IPS-18a (cell line): ENCODE measurements at regions not wholly inside any gene's neighbourhood (a gene's known extent, or its start where the extent isn't known, plus 50 kb on each side); places are given as distances from the start of the nearest gene placed in this dataset.
"Not testable (repeated sequence)": the region's sequence is repeated elsewhere in the genome, so short reads cannot be mapped to it uniquely, and the experiment has no call there.

Source experiments
- H3K27ac ChIP-seq: one replicate; pipeline ENCODE4 v1.5.1; 2013; ENCODE audit warnings: low read length
- H3K27me3 ChIP-seq: one replicate; pipeline ENCODE4 v1.6.1; 2013; ENCODE audit warnings: mild to moderate bottlenecking, low read length; ENCODE audit not compliant: control insufficient read depth, insufficient read depth
- H3K36me3 ChIP-seq: one replicate; pipeline ENCODE4 v1.6.1; 2013; ENCODE audit warnings: low read depth, low read length; ENCODE audit not compliant: control insufficient read depth
- H3K4me1 ChIP-seq: one replicate; pipeline ENCODE4 v1.6.1; 2013; ENCODE audit warnings: low read depth, low read length; ENCODE audit not compliant: control insufficient read depth
- H3K4me3 ChIP-seq: one replicate; pipeline ENCODE4 v1.5.1; 2013; ENCODE audit warnings: low read length
- H3K9ac ChIP-seq: one replicate; pipeline ENCODE4 v1.6.1; 2013; ENCODE audit warnings: mild to moderate bottlenecking, low read length, moderate library complexity
- H3K9me3 ChIP-seq: one replicate; pipeline ENCODE4 v1.6.1; 2013; ENCODE audit warnings: low read depth, low read length; ENCODE audit not compliant: control insufficient read depth

DNA sequence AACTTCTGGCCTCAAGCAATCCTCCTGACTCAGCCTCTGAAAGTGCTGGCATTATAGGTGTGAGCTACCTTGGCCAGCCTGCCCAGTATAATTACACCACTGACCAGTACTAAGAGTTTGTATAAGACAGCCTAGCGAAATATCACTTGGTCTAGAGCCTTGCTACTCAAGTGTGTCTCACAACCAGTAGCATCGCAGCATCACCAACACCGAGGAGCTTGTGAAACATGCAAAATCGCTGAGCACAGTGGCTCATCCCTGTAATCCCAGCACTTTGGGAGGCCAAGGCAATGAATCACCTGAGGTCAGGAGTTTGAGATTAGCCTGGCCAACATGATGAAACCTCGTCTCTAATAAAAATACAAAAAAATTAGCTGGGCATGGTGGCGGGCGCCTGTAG is 102.0 kb upstream of the GATB start:
- Histone ChIP-seq H3K4me3 (no peak overlapping the region), H3K9me3 (no peaks in the 10 kb centered on the region), H3K4me1 (no peaks in the 10 kb centered on the region), H3K27me3 (no peaks in the 10 kb centered on the region), H3K27ac (no peak overlapping the region), H3K9ac (no peak overlapping the region), H3K36me3 (no peaks in the 10 kb centered on the region)

DNA sequence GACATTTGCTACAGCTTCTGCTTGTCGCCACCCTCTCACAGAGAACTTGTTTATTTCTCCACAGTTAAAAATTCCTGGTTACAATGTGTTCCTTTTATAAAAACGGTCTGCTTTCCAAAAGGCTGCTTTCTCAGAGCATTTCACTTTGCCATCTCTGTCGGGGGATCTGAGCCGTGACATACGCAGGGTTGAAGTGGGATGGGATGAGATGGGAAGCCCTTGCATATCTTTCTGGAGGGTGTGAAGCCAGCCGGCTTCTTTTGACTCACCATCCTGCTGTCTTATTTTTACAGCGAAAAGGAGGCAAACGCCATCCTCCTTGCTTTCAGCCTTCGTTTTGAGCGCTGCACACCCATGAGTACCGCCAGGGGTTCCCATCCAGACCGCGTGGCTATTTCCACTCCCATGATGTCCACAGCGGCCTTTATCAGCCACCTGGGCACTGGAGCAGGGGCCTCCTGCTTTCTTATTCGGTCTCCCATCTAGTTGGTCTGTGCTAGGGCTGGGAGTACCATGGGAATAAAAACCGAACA is 99.8 kb upstream of the GATB start:
- Histone ChIP-seq H3K4me1 (no peaks in the 10 kb centered on the region), H3K27me3 (no peaks in the 10 kb centered on the region), H3K27ac (no peak overlapping the region), H3K9ac (no peak overlapping the region), H3K4me3 (no peak overlapping the region), H3K9me3 (no peaks in the 10 kb centered on the region), H3K36me3 (no peaks in the 10 kb centered on the region)

DNA sequence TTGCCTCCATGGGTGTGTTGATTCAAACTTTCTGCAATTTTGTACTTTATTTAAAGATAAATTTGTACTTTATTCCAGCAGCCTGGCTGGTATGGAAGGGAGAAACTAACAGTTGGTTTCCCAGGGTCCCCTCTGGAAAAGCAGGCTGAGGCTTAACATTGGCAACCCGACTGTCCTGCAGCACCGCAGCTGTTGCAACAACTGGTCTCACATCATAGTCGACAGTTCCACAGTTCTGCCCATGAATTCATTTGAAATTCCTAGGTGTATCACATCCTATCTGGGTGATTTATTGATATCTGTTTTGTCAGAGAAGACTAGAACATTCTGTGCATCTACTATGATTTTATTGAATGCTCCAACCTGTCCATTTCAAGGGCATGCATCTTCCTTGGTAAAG is 98.8 kb upstream of the GATB start:
- Histone ChIP-seq H3K4me1 (no peaks in the 10 kb centered on the region), H3K9ac (no peak overlapping the region), H3K27ac (no peak overlapping the region), H3K4me3 (no peak overlapping the region), H3K36me3 (no peaks in the 10 kb centered on the region), H3K27me3 (no peaks in the 10 kb centered on the region), H3K9me3 (no peaks in the 10 kb centered on the region)

DNA sequence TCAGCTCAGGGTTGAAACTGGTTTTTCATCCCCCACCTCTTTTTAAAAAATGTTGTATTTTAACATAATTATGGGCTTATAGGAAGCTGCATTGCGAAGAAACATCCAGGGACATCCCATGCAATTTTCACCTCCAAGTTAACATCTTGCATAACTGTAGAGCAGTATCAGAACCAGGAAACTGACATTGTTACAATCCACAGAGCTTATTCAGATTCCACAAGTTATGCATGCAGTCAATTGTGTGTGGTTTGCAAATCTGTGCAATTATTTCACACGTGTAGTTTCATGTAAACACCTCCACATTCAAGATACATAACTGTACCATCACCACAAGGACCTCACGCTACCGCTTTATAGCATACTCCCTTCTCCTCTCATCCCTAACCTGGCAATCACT is 97.5 kb upstream of the GATB start:
- Histone ChIP-seq H3K27ac (no peak overlapping the region), H3K4me1 (no peaks in the 10 kb centered on the region), H3K4me3 (no peak overlapping the region), H3K9ac (no peak overlapping the region), H3K36me3 (no peaks in the 10 kb centered on the region), H3K27me3 (no peaks in the 10 kb centered on the region), H3K9me3 (no peaks in the 10 kb centered on the region)

DNA sequence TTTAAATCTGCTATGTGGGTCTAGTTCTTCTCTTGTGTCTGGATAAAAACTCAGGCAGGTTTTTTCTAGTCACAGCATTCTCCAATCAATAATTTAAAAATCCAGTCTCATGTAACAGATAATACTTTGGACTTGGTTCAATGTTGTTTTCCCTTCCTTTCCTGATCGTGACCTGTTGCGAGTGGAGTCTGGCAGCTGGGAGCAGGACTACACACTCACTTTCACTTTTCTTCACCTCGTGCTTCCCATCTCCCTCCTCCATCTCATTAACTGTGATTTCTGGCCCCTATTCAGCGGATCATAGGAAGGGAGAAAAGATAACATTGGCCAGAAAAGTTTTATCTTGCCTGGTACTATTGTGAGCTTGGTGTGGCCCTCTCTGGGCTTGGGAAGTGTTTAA is 96.6 kb upstream of the GATB start:
- Histone ChIP-seq H3K27ac (no peak overlapping the region), H3K4me1 (no peaks in the 10 kb centered on the region), H3K27me3 (no peaks in the 10 kb centered on the region), H3K9ac (no peak overlapping the region), H3K4me3 (no peak overlapping the region), H3K36me3 (no peaks in the 10 kb centered on the region), H3K9me3 (no peaks in the 10 kb centered on the region)

DNA sequence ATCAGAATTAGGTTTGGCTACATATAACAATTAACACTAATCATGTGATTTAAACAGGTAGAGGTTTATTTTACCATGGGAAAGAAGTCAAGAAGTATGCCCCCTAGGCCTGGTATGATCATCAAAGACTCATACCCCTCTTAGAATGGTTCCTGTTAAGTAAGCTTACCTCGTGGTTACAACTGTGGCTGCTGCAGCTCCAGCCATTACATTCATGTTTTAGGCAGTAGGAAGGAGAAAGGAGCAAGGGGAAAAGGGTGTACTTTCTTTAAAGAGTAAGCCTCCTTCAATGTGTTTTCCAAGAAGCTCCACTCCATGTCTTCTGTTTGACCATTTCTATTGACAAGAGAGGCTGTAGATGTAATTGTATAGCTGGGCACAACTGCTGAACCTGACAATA is 94.9 kb upstream of the GATB start:
- no peak overlapping the region for H3K27ac ChIP-seq
- H3K36me3 ChIP-seq, result no peaks in the 10 kb centered on the region
- H3K9me3 ChIP-seq, result no peaks in the 10 kb centered on the region
- no peak overlapping the region for H3K9ac ChIP-seq
- H3K4me3 ChIP-seq, result no peak overlapping the region
- no peaks in the 10 kb centered on the region for H3K27me3 ChIP-seq
- no peaks in the 10 kb centered on the region for H3K4me1 ChIP-seq

DNA sequence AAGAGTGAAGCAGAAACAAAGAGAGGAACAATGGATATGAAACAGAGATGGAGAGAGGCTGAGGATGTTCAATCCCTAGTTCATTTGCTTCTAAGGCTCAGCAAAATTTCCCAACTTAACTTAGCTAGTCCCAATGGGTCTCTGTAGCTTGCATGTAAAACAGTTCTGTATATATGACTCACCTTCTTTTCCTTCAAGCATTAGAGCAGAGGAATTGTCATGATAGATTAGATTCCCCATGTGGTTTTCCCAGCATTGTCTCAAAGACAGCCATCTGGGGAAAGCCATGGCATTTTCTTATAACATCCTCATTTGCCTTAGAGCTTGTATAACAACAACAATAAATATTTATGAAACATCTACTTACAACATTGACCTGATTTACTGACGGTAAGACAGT is 93.9 kb upstream of the GATB start:
- no peaks in the 10 kb centered on the region for H3K27me3 ChIP-seq
- no peaks in the 10 kb centered on the region for H3K9me3 ChIP-seq
- H3K9ac ChIP-seq, result no peak overlapping the region
- no peak overlapping the region for H3K4me3 ChIP-seq
- no peaks in the 10 kb centered on the region for H3K4me1 ChIP-seq
- no peaks in the 10 kb centered on the region for H3K36me3 ChIP-seq
- no peak overlapping the region for H3K27ac ChIP-seq

DNA sequence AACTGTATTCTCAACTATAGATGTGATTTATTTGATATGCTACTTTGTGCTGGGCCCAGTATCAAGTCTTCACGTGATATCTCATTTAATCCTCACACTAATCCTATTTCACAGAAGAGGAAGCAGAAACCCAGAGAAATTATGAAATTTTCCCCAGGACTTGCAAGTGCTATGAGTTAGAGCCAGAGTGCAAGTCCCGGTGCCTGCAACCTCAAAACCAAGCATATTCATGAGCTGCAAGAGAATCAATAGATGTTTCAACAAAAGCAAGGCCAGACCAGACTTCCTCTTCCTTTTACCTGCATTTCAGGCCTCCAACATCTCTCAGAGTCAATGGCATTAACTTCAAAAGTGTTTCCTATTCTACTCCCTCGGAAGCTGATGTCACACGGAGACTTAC is 92.2 kb upstream of the GATB start:
- no peak overlapping the region for H3K9ac ChIP-seq
- no peaks in the 10 kb centered on the region for H3K36me3 ChIP-seq
- H3K4me3 ChIP-seq, result no peak overlapping the region
- H3K27ac ChIP-seq, result no peak overlapping the region
- H3K4me1 ChIP-seq, result no peaks in the 10 kb centered on the region
- peaks cover 2% of the 10 kb centered on the region for H3K9me3 ChIP-seq
- H3K27me3 ChIP-seq, result no peaks in the 10 kb centered on the region

DNA sequence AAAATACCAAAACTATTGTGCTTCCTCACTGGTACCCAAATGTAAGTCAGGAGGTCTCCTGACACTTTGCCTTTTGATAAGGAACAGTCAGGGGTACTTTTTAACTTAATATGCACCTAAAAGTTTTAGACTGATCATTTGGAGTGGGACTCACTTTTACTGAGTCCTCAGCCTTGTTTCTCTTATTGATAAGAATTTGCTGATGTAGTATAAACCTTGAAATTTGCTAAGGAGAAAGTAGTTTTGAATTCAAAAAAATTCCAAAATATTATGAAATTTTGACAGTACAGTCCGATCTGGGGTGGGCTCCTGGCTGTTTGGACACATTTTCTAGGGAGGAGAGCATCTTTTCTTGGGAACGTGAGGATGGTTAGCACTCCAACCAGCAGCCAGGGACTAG is 91.4 kb upstream of the GATB start:
- Histone ChIP-seq H3K4me1 (no peaks in the 10 kb centered on the region), H3K4me3 (no peak overlapping the region), H3K9ac (no peak overlapping the region), H3K27me3 (no peaks in the 10 kb centered on the region), H3K27ac (no peak overlapping the region), H3K36me3 (no peaks in the 10 kb centered on the region), H3K9me3 (peaks cover 2% of the 10 kb centered on the region)

DNA sequence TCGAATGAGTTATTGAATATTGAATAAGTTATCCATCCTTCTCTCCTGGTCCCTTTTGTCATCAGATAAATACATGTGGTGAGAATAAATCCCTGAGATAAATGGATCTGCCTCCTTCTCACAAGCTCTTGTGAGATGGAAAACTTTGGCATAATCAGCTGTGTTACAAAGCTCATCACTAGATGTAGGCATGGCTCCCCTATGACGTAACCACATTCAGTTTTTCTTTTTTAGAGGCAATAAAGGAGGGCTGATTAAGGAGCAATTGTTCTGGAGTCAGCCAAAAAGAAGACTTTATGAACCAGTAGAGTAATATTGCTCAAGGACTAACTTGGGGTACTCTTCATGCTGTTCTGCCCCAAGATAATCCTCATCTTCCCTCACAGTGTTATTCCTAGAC is 90.5 kb upstream of the GATB start:
- H3K4me1 ChIP-seq, result no peaks in the 10 kb centered on the region
- H3K36me3 ChIP-seq, result no peaks in the 10 kb centered on the region
- no peaks in the 10 kb centered on the region for H3K27me3 ChIP-seq
- peaks cover 2% of the 10 kb centered on the region for H3K9me3 ChIP-seq
- H3K9ac ChIP-seq, result no peak overlapping the region
- H3K4me3 ChIP-seq, result no peak overlapping the region
- H3K27ac ChIP-seq, result no peak overlapping the region

DNA sequence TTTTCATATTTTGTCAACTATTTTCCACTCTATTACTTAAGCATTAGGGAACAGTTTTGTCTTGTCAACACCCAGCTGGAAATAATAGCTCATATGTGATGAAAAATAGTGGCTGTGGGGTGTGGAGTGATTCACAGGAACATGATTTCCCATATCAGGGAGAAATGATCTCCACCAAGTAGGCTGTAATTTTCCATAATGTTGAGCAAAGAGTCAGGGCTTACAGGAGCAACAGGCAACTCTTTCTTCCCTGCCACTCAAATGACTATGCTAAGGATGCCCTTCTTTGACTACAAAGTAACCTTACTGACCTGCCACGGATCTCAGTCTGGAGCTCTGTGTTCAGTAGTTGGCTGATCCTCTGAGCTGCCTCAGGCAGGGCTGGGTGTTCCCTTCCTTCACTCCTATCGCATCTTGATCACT is 90.0 kb upstream of the GATB start:
- Histone ChIP-seq H3K27me3 (no peaks in the 10 kb centered on the region), H3K4me3 (no peak overlapping the region), H3K36me3 (no peaks in the 10 kb centered on the region), H3K4me1 (no peaks in the 10 kb centered on the region), H3K9ac (no peak overlapping the region), H3K27ac (no peak overlapping the region), H3K9me3 (peaks cover 2% of the 10 kb centered on the region)

DNA sequence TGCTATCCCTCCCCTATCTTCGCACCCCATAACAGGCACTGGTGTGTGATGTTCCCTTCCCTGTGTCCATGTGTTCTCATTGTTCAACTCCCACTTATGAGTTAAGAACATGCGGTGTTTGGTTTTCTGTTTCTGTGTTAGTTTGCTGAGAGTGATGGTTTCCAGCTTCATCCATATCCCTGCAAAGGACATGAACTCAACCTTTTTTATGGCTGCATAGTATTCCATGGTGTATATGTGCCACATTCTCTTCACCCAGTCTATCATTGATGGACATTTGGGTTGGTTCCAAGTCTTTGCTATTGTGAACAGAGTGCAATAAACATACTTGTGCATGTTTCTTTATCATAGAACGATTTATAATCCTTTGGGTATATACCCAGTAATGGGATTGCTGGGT is 84.7 kb upstream of the GATB start:
- not testable (repeated sequence) for H3K9me3 ChIP-seq, H3K4me3 ChIP-seq, H3K27me3 ChIP-seq, H3K36me3 ChIP-seq, H3K4me1 ChIP-seq, H3K27ac ChIP-seq, H3K9ac ChIP-seq
